ENCODE measurements at regions not wholly inside any gene's neighbourhood (a gene's known extent, or its start where the extent isn't known, plus 50 kb on each side); places are given as distances from the start of the nearest gene placed in this dataset.

DNA sequence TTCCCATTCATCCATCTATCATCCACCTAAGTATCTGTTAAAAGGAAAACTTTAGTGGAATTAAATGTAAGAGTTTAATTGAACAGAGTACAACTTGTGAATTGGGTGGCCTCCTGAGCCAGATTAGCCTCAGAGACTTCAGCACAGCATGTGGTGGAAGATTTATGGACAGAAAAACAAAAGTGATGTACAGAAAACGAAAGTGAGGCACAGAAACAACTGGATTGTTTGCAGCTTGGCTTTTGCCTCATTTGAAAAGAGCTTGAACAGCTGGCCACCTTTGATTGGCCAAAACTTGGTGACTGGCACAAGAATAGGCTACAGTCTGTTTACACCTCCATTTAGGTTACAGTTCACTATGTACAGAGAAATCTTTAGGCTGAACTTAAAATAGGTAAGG lies 1463.4 kb upstream of the CELF2 start:
- Mint-ChIP-seq H3K9me3 (ENCODE audit: unreplicated experiment) (peaks cover 3% of the 10 kb centered on the region), H3K27ac (ENCODE audit: unreplicated experiment) (no peak overlapping the region), H3K36me3 (ENCODE audit: low read depth, unreplicated experiment) (no peaks in the 10 kb centered on the region), H3K4me3 (ENCODE audit: unreplicated experiment) (no peak overlapping the region), H3K4me1 (ENCODE audit: low read depth, unreplicated experiment) (no peaks in the 10 kb centered on the region), H3K27me3 (ENCODE audit: low read depth, unreplicated experiment) (no peaks in the 10 kb centered on the region)
- H3K36me3 ChIP-seq (ENCODE audit: insufficient read depth, low read length), result no peaks in the 10 kb centered on the region
- H3K4me3 ChIP-seq (ENCODE audit: insufficient read depth, low read depth, low read length), result no peak overlapping the region
- H3K9me3 ChIP-seq (ENCODE audit: insufficient read depth, low read depth, low read length), result no peaks in the 10 kb centered on the region
- DNase-seq (ENCODE audit: low read depth) (no peak), FAIRE-seq (no peak)
- no peaks in the 10 kb centered on the region for H3K4me1 ChIP-seq (ENCODE audit: insufficient read depth, low read length)
- TF ChIP-seq, protein P1, sequence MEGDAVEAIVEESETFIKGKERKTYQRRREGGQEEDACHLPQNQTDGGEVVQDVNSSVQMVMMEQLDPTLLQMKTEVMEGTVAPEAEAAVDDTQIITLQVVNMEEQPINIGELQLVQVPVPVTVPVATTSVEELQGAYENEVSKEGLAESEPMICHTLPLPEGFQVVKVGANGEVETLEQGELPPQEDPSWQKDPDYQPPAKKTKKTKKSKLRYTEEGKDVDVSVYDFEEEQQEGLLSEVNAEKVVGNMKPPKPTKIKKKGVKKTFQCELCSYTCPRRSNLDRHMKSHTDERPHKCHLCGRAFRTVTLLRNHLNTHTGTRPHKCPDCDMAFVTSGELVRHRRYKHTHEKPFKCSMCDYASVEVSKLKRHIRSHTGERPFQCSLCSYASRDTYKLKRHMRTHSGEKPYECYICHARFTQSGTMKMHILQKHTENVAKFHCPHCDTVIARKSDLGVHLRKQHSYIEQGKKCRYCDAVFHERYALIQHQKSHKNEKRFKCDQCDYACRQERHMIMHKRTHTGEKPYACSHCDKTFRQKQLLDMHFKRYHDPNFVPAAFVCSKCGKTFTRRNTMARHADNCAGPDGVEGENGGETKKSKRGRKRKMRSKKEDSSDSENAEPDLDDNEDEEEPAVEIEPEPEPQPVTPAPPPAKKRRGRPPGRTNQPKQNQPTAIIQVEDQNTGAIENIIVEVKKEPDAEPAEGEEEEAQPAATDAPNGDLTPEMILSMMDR (IDR thresholded peaks at IDR 0.05; ENCODE audit: insufficient read depth, low read depth, low read length), result no peak
- no peak for TF ChIP-seq EZH2 (IDR thresholded peaks at IDR 0.05; ENCODE audit: insufficient read depth, low read length)
- H3K9ac ChIP-seq (ENCODE audit: low read length), result no peak overlapping the region
- H3K79me2 ChIP-seq (ENCODE audit: insufficient read depth, low read length), result no peaks in the 10 kb centered on the region
- H3K27me3 ChIP-seq (ENCODE audit: insufficient read depth, low read length), result no peaks in the 10 kb centered on the region
- H2AFZ ChIP-seq (ENCODE audit: low read depth, low read length), result no peak overlapping the region
- H3K4me2 ChIP-seq (ENCODE audit: low read length), result no peak overlapping the region
- H3K27ac ChIP-seq (ENCODE audit: low read depth, low read length), result no peak overlapping the region
- H4K20me1 ChIP-seq (ENCODE audit: insufficient read depth, low read length), result no peaks in the 10 kb centered on the region

DNA sequence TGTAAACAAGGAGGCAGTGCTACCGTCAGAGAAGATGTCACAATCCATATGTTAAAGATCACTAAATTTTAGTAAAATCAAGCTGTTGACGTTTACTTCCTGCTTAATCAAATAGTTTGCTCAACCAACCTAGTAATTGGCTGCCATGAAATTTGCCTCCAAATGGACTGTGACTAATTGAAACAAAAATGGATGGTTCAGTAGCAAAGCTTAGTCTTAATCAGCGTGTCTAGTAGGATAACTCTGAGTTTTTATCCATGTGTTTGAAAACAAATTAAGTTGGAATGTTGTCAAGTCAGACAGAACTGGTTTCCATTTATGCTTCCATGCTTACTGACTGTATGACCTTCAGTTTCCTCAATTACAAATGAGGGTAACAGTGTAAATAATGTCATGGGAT lies 1456.7 kb upstream of the CELF2 start:
- H3K4me3 ChIP-seq (ENCODE audit: insufficient read depth, low read depth, low read length), result no peak overlapping the region
- no peak overlapping the region for H3K27ac ChIP-seq (ENCODE audit: low read depth, low read length)
- no peaks in the 10 kb centered on the region for H3K9me3 Mint-ChIP-seq (ENCODE audit: unreplicated experiment)
- no peaks in the 10 kb centered on the region for H3K9me3 ChIP-seq (ENCODE audit: insufficient read depth, low read depth, low read length)
- no peaks in the 10 kb centered on the region for H3K36me3 ChIP-seq (ENCODE audit: insufficient read depth, low read length)
- no peaks in the 10 kb centered on the region for H4K20me1 ChIP-seq (ENCODE audit: insufficient read depth, low read length)
- no peaks in the 10 kb centered on the region for H3K79me2 ChIP-seq (ENCODE audit: insufficient read depth, low read length)
- H3K27me3 Mint-ChIP-seq (ENCODE audit: low read depth, unreplicated experiment), result no peaks in the 10 kb centered on the region
- no peak for DNase-seq (ENCODE audit: low read depth)
- TF ChIP-seq EZH2 (IDR thresholded peaks at IDR 0.05; ENCODE audit: insufficient read depth, low read length), result no peak
- no peaks in the 10 kb centered on the region for H3K4me1 Mint-ChIP-seq (ENCODE audit: low read depth, unreplicated experiment)
- FAIRE-seq, result no peak
- no peak overlapping the region for H3K27ac Mint-ChIP-seq (ENCODE audit: unreplicated experiment)
- no peak overlapping the region for H2AFZ ChIP-seq (ENCODE audit: low read depth, low read length)
- no peaks in the 10 kb centered on the region for H3K36me3 Mint-ChIP-seq (ENCODE audit: low read depth, unreplicated experiment)
- H3K9ac ChIP-seq (ENCODE audit: low read length), result no peak overlapping the region
- H3K4me1 ChIP-seq (ENCODE audit: insufficient read depth, low read length), result no peaks in the 10 kb centered on the region
- no peak overlapping the region for H3K4me3 Mint-ChIP-seq (ENCODE audit: unreplicated experiment)
- no peaks in the 10 kb centered on the region for H3K27me3 ChIP-seq (ENCODE audit: insufficient read depth, low read length)
- H3K4me2 ChIP-seq (ENCODE audit: low read length), result no peak overlapping the region

DNA sequence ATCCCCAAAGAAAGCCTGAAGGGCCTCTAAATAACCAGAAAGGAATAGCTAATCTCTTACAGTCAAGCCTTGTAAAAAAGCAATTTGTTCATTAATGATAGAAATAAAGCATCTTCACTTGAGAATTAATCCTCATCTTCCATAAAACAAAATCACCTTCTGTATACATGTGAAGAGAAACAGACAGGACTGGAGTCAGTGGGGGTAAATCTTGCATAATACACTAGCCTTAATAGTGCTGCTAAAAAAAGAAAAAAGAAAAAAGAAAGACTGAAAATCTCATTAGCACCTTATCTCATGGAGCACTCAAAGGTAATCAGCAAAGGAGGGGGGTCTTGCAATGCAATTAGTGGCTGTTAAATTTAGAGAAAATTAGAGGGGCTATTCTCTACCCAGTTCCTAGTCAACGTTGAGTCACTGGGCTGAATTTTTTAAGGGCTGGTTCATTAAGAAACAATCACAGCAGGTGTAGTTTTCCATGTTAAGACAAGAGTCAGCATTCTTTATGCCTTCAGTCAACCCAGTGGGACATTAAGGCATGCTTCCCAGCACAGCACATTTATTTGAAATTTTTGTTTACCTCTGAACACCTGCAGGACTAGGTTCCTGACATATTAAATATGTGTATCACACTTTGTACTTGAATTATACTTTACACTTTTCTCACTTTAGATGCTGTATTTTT lies 1455.7 kb upstream of the CELF2 start:
- no peaks in the 10 kb centered on the region for H3K27me3 ChIP-seq (ENCODE audit: insufficient read depth, low read length)
- DNase-seq (ENCODE audit: low read depth) (no peak), FAIRE-seq (no peak)
- H3K27ac ChIP-seq (ENCODE audit: low read depth, low read length), result no peak overlapping the region
- H3K4me2 ChIP-seq (ENCODE audit: low read length), result no peak overlapping the region
- H3K79me2 ChIP-seq (ENCODE audit: insufficient read depth, low read length), result no peaks in the 10 kb centered on the region
- no peaks in the 10 kb centered on the region for H4K20me1 ChIP-seq (ENCODE audit: insufficient read depth, low read length)
- no peaks in the 10 kb centered on the region for H3K9me3 ChIP-seq (ENCODE audit: insufficient read depth, low read depth, low read length)
- no peaks in the 10 kb centered on the region for H3K4me1 Mint-ChIP-seq (ENCODE audit: low read depth, unreplicated experiment)
- H3K4me1 ChIP-seq (ENCODE audit: insufficient read depth, low read length), result no peaks in the 10 kb centered on the region
- no peak overlapping the region for H3K9ac ChIP-seq (ENCODE audit: low read length)
- H3K4me3 ChIP-seq (ENCODE audit: insufficient read depth, low read depth, low read length), result no peak overlapping the region
- H3K27ac Mint-ChIP-seq (ENCODE audit: unreplicated experiment), result no peak overlapping the region
- no peak overlapping the region for H2AFZ ChIP-seq (ENCODE audit: low read depth, low read length)
- no peaks in the 10 kb centered on the region for H3K36me3 ChIP-seq (ENCODE audit: insufficient read depth, low read length)
- H3K36me3 Mint-ChIP-seq (ENCODE audit: low read depth, unreplicated experiment), result no peaks in the 10 kb centered on the region
- no peaks in the 10 kb centered on the region for H3K27me3 Mint-ChIP-seq (ENCODE audit: low read depth, unreplicated experiment)
- TF ChIP-seq, protein P1 (IDR thresholded peaks at IDR 0.05; ENCODE audit: insufficient read depth, low read depth, low read length), result no peak
- TF ChIP-seq EZH2 (IDR thresholded peaks at IDR 0.05; ENCODE audit: insufficient read depth, low read length), result no peak
- no peaks in the 10 kb centered on the region for H3K9me3 Mint-ChIP-seq (ENCODE audit: unreplicated experiment)
- H3K4me3 Mint-ChIP-seq (ENCODE audit: unreplicated experiment), result no peak overlapping the region
